ENCODE measurements at regions not wholly inside any gene's neighbourhood (a gene's known extent, or its start where the extent isn't known, plus 50 kb on each side); places are given as distances from the start of the nearest gene placed in this dataset.

DNA sequence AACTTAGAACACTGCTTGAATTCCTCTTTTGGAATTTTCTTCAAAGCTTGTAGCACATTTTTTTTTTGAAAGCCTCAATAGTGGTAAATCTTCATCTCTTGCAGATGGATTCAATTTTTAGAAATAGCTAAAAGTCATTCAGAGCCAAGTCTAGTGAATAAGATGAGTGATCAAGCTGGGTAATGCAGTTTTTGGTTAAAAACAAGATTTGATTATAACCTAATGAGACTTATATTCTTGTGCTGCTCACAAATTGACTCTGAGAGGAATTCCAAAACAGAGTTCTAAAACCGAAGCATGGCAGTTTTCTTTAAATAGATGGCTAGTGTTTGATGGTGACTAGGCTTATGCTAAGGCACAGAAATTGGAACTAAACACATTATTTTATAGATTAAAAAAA, 2072.6 kb upstream of the CELF4 start:
- Histone ChIP-seq H3K4me2 (ENCODE audit: low read length) (no peak overlapping the region), H3K9me3 (ENCODE audit: low read length) (no peaks in the 10 kb centered on the region), H3K9me2 (ENCODE audit: insufficient read depth, low read length) (no peaks in the 10 kb centered on the region), H3K27ac (ENCODE audit: low read depth, low read length, poor library complexity, severe bottlenecking) (no peak overlapping the region), H3K4me3 (ENCODE audit: low read depth, low read length, poor library complexity, severe bottlenecking) (no peak overlapping the region), H3K4me1 (ENCODE audit: insufficient read depth, low read length, poor library complexity, severe bottlenecking) (no peaks in the 10 kb centered on the region), H3K36me3 (ENCODE audit: insufficient read depth, low read length) (no peaks in the 10 kb centered on the region), H2AFZ (ENCODE audit: low read length) (no peak overlapping the region), H3K79me2 (ENCODE audit: insufficient read depth, low read depth, low read length) (no peaks in the 10 kb centered on the region), H4K20me1 (ENCODE audit: insufficient read depth, low read length) (no peaks in the 10 kb centered on the region)
- DNase-seq (ENCODE audit: low spot score) = no peak
- intact Hi-C loops (cut with micrococcal nuclease; ENCODE audit: unreplicated experiment) = no loop called here
- CTCF ChIA-PET (ENCODE audit: unreplicated experiment) = no interaction called here
- TF ChIP-seq EZH2phosphoT487 (IDR thresholded peaks at IDR 0.05; ENCODE audit: borderline replicate concordance, low read depth, low read length) = no peak
- no peak for TF ChIP-seq CTCF (conservative IDR thresholded peaks at IDR 0.05; ENCODE audit: low read length)
- POLR2A ChIA-PET = no interaction called here
- BruUV-seq (replicated peaks) = no TSS peak

GRCh38 chr18:39636931-39637330, 2071.3 kb upstream of the CELF4 start:
- no peak for TF ChIP-seq CTCF (conservative IDR thresholded peaks at IDR 0.05; ENCODE audit: low read length)
- TF ChIP-seq EZH2phosphoT487 (IDR thresholded peaks at IDR 0.05; ENCODE audit: borderline replicate concordance, low read depth, low read length) = no peak
- ChIA-PET POLR2A (no interaction called here), CTCF (ENCODE audit: unreplicated experiment) (no interaction called here)
- no peaks in the 10 kb centered on the region for H3K4me1 ChIP-seq (ENCODE audit: insufficient read depth, low read length, poor library complexity, severe bottlenecking)
- BruUV-seq (replicated peaks) = no TSS peak
- DNase-seq (ENCODE audit: low spot score) = no peak
- no peak overlapping the region for H2AFZ ChIP-seq (ENCODE audit: low read length)
- H3K27ac ChIP-seq (ENCODE audit: low read depth, low read length, poor library complexity, severe bottlenecking) = no peak overlapping the region
- H3K4me2 ChIP-seq (ENCODE audit: low read length) = no peak overlapping the region
- no peak overlapping the region for H3K4me3 ChIP-seq (ENCODE audit: low read depth, low read length, poor library complexity, severe bottlenecking)
- no peaks in the 10 kb centered on the region for H3K9me3 ChIP-seq (ENCODE audit: low read length)
- no peaks in the 10 kb centered on the region for H3K9me2 ChIP-seq (ENCODE audit: insufficient read depth, low read length)
- H3K79me2 ChIP-seq (ENCODE audit: insufficient read depth, low read depth, low read length) = no peaks in the 10 kb centered on the region
- H4K20me1 ChIP-seq (ENCODE audit: insufficient read depth, low read length) = no peaks in the 10 kb centered on the region
- intact Hi-C loops (cut with micrococcal nuclease; ENCODE audit: unreplicated experiment) = no loop called here
- no peaks in the 10 kb centered on the region for H3K36me3 ChIP-seq (ENCODE audit: insufficient read depth, low read length)

GRCh38 chr18:39635966-39636365, 2070.4 kb upstream of the CELF4 start:
- POLR2A ChIA-PET = no interaction called here
- no peak overlapping the region for H3K4me3 ChIP-seq (ENCODE audit: low read depth, low read length, poor library complexity, severe bottlenecking)
- H3K4me1 ChIP-seq (ENCODE audit: insufficient read depth, low read length, poor library complexity, severe bottlenecking) = no peaks in the 10 kb centered on the region
- TF ChIP-seq EZH2phosphoT487 (IDR thresholded peaks at IDR 0.05; ENCODE audit: borderline replicate concordance, low read depth, low read length) (no peak), CTCF (conservative IDR thresholded peaks at IDR 0.05; ENCODE audit: low read length) (no peak)
- no peak overlapping the region for H3K4me2 ChIP-seq (ENCODE audit: low read length)
- CTCF ChIA-PET (ENCODE audit: unreplicated experiment) = no interaction called here
- H3K27ac ChIP-seq (ENCODE audit: low read depth, low read length, poor library complexity, severe bottlenecking) = no peak overlapping the region
- no peak for DNase-seq (ENCODE audit: low spot score)
- intact Hi-C loops (cut with micrococcal nuclease; ENCODE audit: unreplicated experiment) = no loop called here
- H3K36me3 ChIP-seq (ENCODE audit: insufficient read depth, low read length) = no peaks in the 10 kb centered on the region
- no peaks in the 10 kb centered on the region for H3K9me2 ChIP-seq (ENCODE audit: insufficient read depth, low read length)
- no peaks in the 10 kb centered on the region for H3K9me3 ChIP-seq (ENCODE audit: low read length)
- H3K79me2 ChIP-seq (ENCODE audit: insufficient read depth, low read depth, low read length) = no peaks in the 10 kb centered on the region
- BruUV-seq (replicated peaks) = no TSS peak
- no peak overlapping the region for H2AFZ ChIP-seq (ENCODE audit: low read length)
- H4K20me1 ChIP-seq (ENCODE audit: insufficient read depth, low read length) = no peaks in the 10 kb centered on the region
